PC-9 (cell line): ENCODE measurements at regions not wholly inside any gene's neighbourhood (a gene's known extent, or its start where the extent isn't known, plus 50 kb on each side); places are given as distances from the start of the nearest gene placed in this dataset.

Experiments used
- EZH2 ChIP-seq: fragments of 200-600 bp; sonication (generic); IDR thresholded peaks from 2 replicates; pipeline ENCODE4 v1.8.0; 2017; ENCODE audit warnings: antibody characterized with exemption, low read depth
- TF ChIP-seq, protein P1 (sequence below): fragments of 200-600 bp; sonication (generic); conservative IDR thresholded peaks from 2 replicates; pipeline ENCODE4 v1.6.1; 2017; ENCODE audit warnings: mixed run types, antibody characterized with exemption, mild to moderate bottlenecking, moderate library complexity

- TF ChIP-seq, protein P1, sequence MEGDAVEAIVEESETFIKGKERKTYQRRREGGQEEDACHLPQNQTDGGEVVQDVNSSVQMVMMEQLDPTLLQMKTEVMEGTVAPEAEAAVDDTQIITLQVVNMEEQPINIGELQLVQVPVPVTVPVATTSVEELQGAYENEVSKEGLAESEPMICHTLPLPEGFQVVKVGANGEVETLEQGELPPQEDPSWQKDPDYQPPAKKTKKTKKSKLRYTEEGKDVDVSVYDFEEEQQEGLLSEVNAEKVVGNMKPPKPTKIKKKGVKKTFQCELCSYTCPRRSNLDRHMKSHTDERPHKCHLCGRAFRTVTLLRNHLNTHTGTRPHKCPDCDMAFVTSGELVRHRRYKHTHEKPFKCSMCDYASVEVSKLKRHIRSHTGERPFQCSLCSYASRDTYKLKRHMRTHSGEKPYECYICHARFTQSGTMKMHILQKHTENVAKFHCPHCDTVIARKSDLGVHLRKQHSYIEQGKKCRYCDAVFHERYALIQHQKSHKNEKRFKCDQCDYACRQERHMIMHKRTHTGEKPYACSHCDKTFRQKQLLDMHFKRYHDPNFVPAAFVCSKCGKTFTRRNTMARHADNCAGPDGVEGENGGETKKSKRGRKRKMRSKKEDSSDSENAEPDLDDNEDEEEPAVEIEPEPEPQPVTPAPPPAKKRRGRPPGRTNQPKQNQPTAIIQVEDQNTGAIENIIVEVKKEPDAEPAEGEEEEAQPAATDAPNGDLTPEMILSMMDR: no peak
- no peak for TF ChIP-seq EZH2
Measured at GRCh38 chr13:62207388-62207787, 791.7 kb upstream of the PCDH20 start.
